B cell (primary cell): ENCODE measurements at regions not wholly inside any gene's neighbourhood (a gene's known extent, or its start where the extent isn't known, plus 50 kb on each side); places are given as distances from the start of the nearest gene placed in this dataset.

Experiments used
- CTCF ChIP-seq: fragments of 200-600 bp; IDR thresholded peaks from one replicate; pipeline ENCODE4 v1.8.0; 2022; ENCODE audit warnings: antibody characterized with exemption, mild to moderate bottlenecking
- EZH2 ChIP-seq: IDR thresholded peaks from 2 replicates; pipeline ENCODE4 v1.6.1; 2012; ENCODE audit warnings: borderline replicate concordance, low read depth, mild to moderate bottlenecking, moderate library complexity, low read length; ENCODE audit not compliant: insufficient read depth, poor library complexity, severe bottlenecking

- TF ChIP-seq EZH2 (no peak), CTCF (no peak)
Observed at GRCh38 chr16:26605626-26606271, 461.0 kb upstream of the C16orf82 start.
